Pancreas (tissue), 10 donors: ENCODE measurements at regions not wholly inside any gene's neighbourhood (a gene's known extent, or its start where the extent isn't known, plus 50 kb on each side); places are given as distances from the start of the nearest gene placed in this dataset.

Experiments used
- ATAC-seq, 4 donors: fragments of 200-7000 bp; cut with Tn5 transposase; one replicate each; pipeline versions ENCODE4 v1.8.0 to v1.9.1; 2020; ENCODE audit warnings: mild to moderate bottlenecking in 4 of 4, moderate library complexity in 4 of 4
- DNase-seq, 6 donors: peaks; one replicate each; pipeline ENCODE4 v3.0.0-alpha.2; 2020
- FAIRE-seq: peaks from 2 replicates; lab custom pipeline; 2012; peaks lifted over from hg19 to GRCh38; lab: Jason Lieb, UNC
- H3K27ac ChIP-seq, 4 donors: fragments of 200-600 bp; sonication (generic); 1 replicate in 3 of 4; 2 replicates in 1 of 4; pipeline versions ENCODE4 v1.5.0 to v1.8.0; 2020
- H3K27me3 ChIP-seq, 4 donors: fragments of 200-600 bp; one replicate each; pipeline ENCODE4 v1.8.0; 2021
- H3K36me3 ChIP-seq, 3 donors: fragments of 200-600 bp; sonication (generic) in 1 of 3; one replicate each; pipeline versions ENCODE4 v1.5.0 to v1.8.0; 2020 to 2021
- H3K4me1 ChIP-seq, 3 donors: fragments of 200-600 bp; one replicate each; pipeline ENCODE4 v1.8.0; 2021
- H3K4me3 ChIP-seq, 4 donors: fragments of 200-600 bp; sonication (generic) in 2 of 4; one replicate each; pipeline versions ENCODE4 v1.5.0 to v1.8.0; 2020 to 2021
- H3K9me3 ChIP-seq, 4 donors: fragments of 200-600 bp; one replicate each; pipeline ENCODE4 v1.8.0; 2021
- CTCF ChIP-seq, 4 donors: fragments of 200-600 bp; sonication (generic) in 3 of 4; IDR thresholded peaks; one replicate each; pipeline versions ENCODE4 v1.5.0 to v1.8.0; 2021; ENCODE audit warnings: antibody characterized with exemption in 4 of 4
- WGBS, 2 donors: extraction: QIAGEN DNeasy Blood & Tissue Kit; methylation state at CpG; one replicate each; pipeline ENCODE4 v1.1.7; 2013; 5-methylcytosine and 5-hydroxymethylcytosine counted together
- intact Hi-C, 3 donors: fragments of 100-400 bp; cut with DNase I; formaldehyde crosslinking; loops; one replicate each; pipeline versions ENCODE4 v1.11.1 to v1.14.2; 2022
- donor health status: healthy with polysubstance abuse.
- donor health status: DM: no; HTN: no; CAD: no; lungs with moderate emphysema.
- donor health status: DM: no; HTN: no; CAD: no.
- donor health status: control.
- donor health status: control.
- donor health status: Bipolar disorder and iron deficiency.
- donor health status: DM: yes; HTN: yes; CAD: no.
- donor health status: DM: no; HTN: no; CAD: no.
- donor health status: DM: no; HTN: no; CAD: no.
- donor health status: DM: yes; HTN: yes; CAD: no.

DNA sequence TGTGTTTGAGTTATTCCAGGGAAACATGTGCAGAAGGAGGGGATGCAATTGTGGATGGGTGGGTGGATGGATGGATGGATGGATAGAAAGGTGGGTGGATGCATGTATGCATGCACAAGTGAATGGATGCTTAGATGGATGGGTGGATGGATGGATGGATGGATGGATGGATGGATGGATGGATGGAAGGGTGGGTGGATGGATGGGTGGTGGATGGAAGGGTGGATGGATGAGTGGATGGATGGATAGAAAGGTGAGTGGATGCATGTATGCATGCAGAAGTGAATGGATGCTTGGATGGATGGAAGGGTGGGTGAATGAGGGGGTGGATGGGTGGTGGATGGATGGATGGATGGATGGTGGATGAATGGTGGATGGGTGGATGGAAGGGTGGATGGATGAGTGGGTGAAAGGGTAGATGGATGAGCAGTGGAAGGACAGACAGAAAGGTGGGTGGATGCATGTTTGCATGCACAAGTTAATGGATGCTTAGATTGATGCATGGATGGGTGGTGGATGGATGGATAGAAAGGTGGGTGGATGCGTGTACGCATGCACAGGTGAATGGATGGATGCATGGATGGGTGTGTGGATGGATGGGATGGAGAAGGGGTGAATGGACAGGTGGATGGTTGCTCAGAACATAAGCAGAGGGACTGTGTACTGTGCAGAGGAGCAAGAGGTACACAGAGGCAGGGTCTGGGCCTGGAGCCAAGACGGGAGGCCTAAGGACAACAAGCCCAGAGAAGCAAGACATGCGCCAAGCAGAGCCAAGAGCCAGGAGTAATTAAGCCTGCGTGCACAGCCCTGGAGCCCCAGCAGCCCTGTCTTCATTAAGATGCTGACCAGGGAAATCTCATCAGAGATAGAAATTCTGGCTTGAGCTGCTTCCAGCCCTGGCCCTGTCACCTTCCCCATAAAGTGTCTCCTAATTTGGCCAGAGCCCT, 84.6 kb upstream of the PPP1R26 start:
- H3K36me3 ChIP-seq, result no peaks in the 10 kb centered on the region
- 78 to 87% methylated on average over 5 of the region's 5 CpGs for WGBS, 2 donors
- no peaks in the 10 kb centered on the region for H3K4me1 ChIP-seq
- H3K9me3 ChIP-seq, result no peaks in the 10 kb centered on the region
- H3K27me3 ChIP-seq, result no peaks in the 10 kb centered on the region
- H3K4me3 ChIP-seq, result no peak overlapping the region
- no peak for ATAC-seq
- TF ChIP-seq CTCF (IDR thresholded peaks at IDR 0.05), result no peak
- FAIRE-seq, result no peak
- intact Hi-C loops, result no loop called here
- no peak overlapping the region for H3K27ac ChIP-seq
- DNase-seq, result peak in 1 of 6 donors; percentile 17

- WGBS, 2 donors, result 88 to 93% methylated on average over 11 to 12 of the region's 12 CpGs
- ATAC-seq, result no peak
- Histone ChIP-seq H3K27ac (no peak overlapping the region), H3K27me3 (no peaks in the 10 kb centered on the region), H3K4me1 (no peaks in the 10 kb centered on the region), H3K4me3 (no peak overlapping the region), H3K9me3 (no peaks in the 10 kb centered on the region), H3K36me3 (no peaks in the 10 kb centered on the region)
- peak in 1 of 6 donors; percentile 39 for DNase-seq
- intact Hi-C loops, result no loop called here
- FAIRE-seq, result no peak
- TF ChIP-seq CTCF (IDR thresholded peaks at IDR 0.05), result no peak
Measured at GRCh38 chr9:135397142-135397541, 82.4 kb upstream of the PPP1R26 start.

GRCh38 chr9:135399000-135399649, 80.5 kb upstream of the PPP1R26 start:
- Histone ChIP-seq H3K9me3 (no peaks in the 10 kb centered on the region), H3K27ac (no peak overlapping the region), H3K27me3 (no peaks in the 10 kb centered on the region), H3K4me3 (no peak overlapping the region), H3K36me3 (no peaks in the 10 kb centered on the region), H3K4me1 (no peaks in the 10 kb centered on the region)
- ATAC-seq (no peak), DNase-seq (no peak), FAIRE-seq (no peak)
- intact Hi-C loops, result no loop called here
- 45 to 57% methylated on average over 17 to 18 of the region's 18 CpGs for WGBS, 2 donors
- no peak for TF ChIP-seq CTCF (IDR thresholded peaks at IDR 0.05)

DNA sequence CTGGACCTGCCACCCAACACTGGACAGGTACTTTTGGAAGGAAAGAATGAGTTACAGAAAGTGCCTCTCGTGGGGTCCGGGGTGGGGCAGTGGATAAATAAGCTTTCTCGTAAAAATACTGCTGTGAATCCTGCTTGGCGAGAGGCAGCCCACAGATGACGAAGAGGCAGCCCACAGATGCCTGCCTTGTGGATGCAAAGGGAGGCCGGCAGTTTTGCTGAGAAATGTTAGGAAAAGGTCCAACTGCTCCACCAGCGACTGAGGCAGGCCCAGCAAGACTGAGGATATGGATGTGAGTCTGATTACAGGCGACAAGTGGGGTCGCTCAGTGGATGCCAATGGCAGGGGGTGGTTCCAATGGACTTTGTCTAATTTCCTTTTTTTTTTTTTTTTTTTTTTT, 79.1 kb upstream of the PPP1R26 start:
- no peak overlapping the region for H3K4me3 ChIP-seq
- no peaks in the 10 kb centered on the region for H3K36me3 ChIP-seq
- no peak overlapping the region for H3K27ac ChIP-seq
- ATAC-seq, result no peak
- intact Hi-C loops, result no loop called here
- no peaks in the 10 kb centered on the region for H3K9me3 ChIP-seq
- DNase-seq, result no peak
- WGBS, 2 donors, result 48 to 61% methylated on average over 9 of the region's 9 CpGs
- H3K4me1 ChIP-seq, result no peaks in the 10 kb centered on the region
- no peaks in the 10 kb centered on the region for H3K27me3 ChIP-seq
- no peak for TF ChIP-seq CTCF (IDR thresholded peaks at IDR 0.05)
- no peak for FAIRE-seq
